GM21360 (cell line): ENCODE measurements at regions not wholly inside any gene's neighbourhood (a gene's known extent, or its start where the extent isn't known, plus 50 kb on each side); places are given as distances from the start of the nearest gene placed in this dataset.

Experiments used
- ATAC-seq: cut with Tn5 transposase; IDR thresholded peaks from one replicate; pipeline ENCODE4 v1.9.1; 2021; ENCODE audit warnings: mild to moderate bottlenecking, moderate library complexity; ENCODE audit not compliant: unreplicated experiment

GRCh38 chr9:13372510-13372909 is 93.0 kb upstream of the MPDZ start:
- no peak for ATAC-seq

- ATAC-seq = no peak
Measured at GRCh38 chr9:13369431-13369830, 89.9 kb upstream of the MPDZ start.

- no peak for ATAC-seq
Measured at GRCh38 chr9:13367784-13368183, 88.3 kb upstream of the MPDZ start.

GRCh38 chr9:13364271-13365000 is 84.9 kb upstream of the MPDZ start:
- ATAC-seq = no peak

- ATAC-seq = no peak
Measured at GRCh38 chr9:13361076-13361475, 81.6 kb upstream of the MPDZ start.

- no peak for ATAC-seq
Measured at GRCh38 chr9:13360188-13360587, 80.7 kb upstream of the MPDZ start.

- no peak for ATAC-seq
Measured at GRCh38 chr9:13358128-13358527, 78.6 kb upstream of the MPDZ start.

- ATAC-seq = no peak
Measured at GRCh38 chr9:13354733-13355132, 75.2 kb upstream of the MPDZ start.

- no peak for ATAC-seq
Measured at GRCh38 chr9:13352451-13352979, 73.0 kb upstream of the MPDZ start.

- ATAC-seq = no peak
Measured at GRCh38 chr9:13351778-13352386, 72.4 kb upstream of the MPDZ start.

- no peak for ATAC-seq
Measured at GRCh38 chr9:13332571-13332970, 53.1 kb upstream of the MPDZ start.

- no peak for ATAC-seq
Measured at GRCh38 chr9:13331320-13331719, 51.8 kb upstream of the MPDZ start.

- ATAC-seq = no peak
Measured at GRCh38 chr9:13330396-13331004, 51.0 kb upstream of the MPDZ start.
